IPS DF 6.9 (cell line): ENCODE measurements at regions not wholly inside any gene's neighbourhood (a gene's known extent, or its start where the extent isn't known, plus 50 kb on each side); places are given as distances from the start of the nearest gene placed in this dataset.
"Not testable (repeated sequence)": the region's sequence is repeated elsewhere in the genome, so short reads cannot be mapped to it uniquely, and the experiment has no call there.

Experiments used
- DNase-seq: peaks from one replicate; pipeline ENCODE4 v3.0.0-alpha.2; 2013; ENCODE audit warnings: low read depth, low spot score
- H3K27ac ChIP-seq: one replicate; pipeline ENCODE4 v1.5.1; 2013; ENCODE audit warnings: low read length, control low read depth
- H3K27me3 ChIP-seq: 2 replicates; pipeline ENCODE4 v1.6.1; 2013; ENCODE audit warnings: mild to moderate bottlenecking, low read length; ENCODE audit not compliant: control insufficient read depth, insufficient read depth
- H3K36me3 ChIP-seq: 2 replicates; pipeline ENCODE4 v1.6.1; 2013; ENCODE audit warnings: low read length; ENCODE audit not compliant: control insufficient read depth, insufficient read depth
- H3K4me1 ChIP-seq: 2 replicates; pipeline ENCODE4 v1.6.1; 2013; ENCODE audit warnings: low read length; ENCODE audit not compliant: control insufficient read depth, insufficient read depth
- H3K4me3 ChIP-seq: 2 replicates; pipeline ENCODE4 v1.5.1; 2013; ENCODE audit warnings: mild to moderate bottlenecking, low read length
- H3K9me3 ChIP-seq: 2 replicates; pipeline ENCODE4 v1.6.1; 2013; ENCODE audit warnings: low read length, inconsistent platforms; ENCODE audit not compliant: control insufficient read depth, insufficient read depth
- WGBS: extraction: QIAGEN DNeasy Blood & Tissue Kit; methylation state at CpG from one replicate; pipeline ENCODE4 v1.1.7; 2013; ENCODE audit warnings: mixed read lengths, missing lambda C conversion rate; ENCODE audit not compliant: insufficient read length, insufficient coverage; 5-methylcytosine and 5-hydroxymethylcytosine counted together

- H3K9me3 ChIP-seq, H3K36me3 ChIP-seq, H3K27me3 ChIP-seq, H3K27ac ChIP-seq, H3K4me3 ChIP-seq, DNase-seq, H3K4me1 ChIP-seq: not testable (repeated sequence)
- no CpG with 5 or more reads among the region's 2 CpGs for WGBS
These were observed 81.0 kb downstream of the PPIAL4C start for GRCh38 chr1:149664624-149665023.

GRCh38 chr1:149665033-149665432, 81.4 kb downstream of the PPIAL4C start:
- H3K9me3 ChIP-seq, H3K36me3 ChIP-seq, H3K27ac ChIP-seq, DNase-seq, H3K27me3 ChIP-seq, H3K4me3 ChIP-seq, H3K4me1 ChIP-seq: not testable (repeated sequence)

- WGBS: no CpG with 5 or more reads among the region's 2 CpGs
- H3K9me3 ChIP-seq: not testable (repeated sequence)
These were observed 81.9 kb downstream of the PPIAL4C start for GRCh38 chr1:149665528-149665927.

GRCh38 chr1:149673231-149673909, 89.7 kb downstream of the PPIAL4C start:
- H3K27ac ChIP-seq, H3K27me3 ChIP-seq, DNase-seq, H3K4me1 ChIP-seq, H3K36me3 ChIP-seq, H3K9me3 ChIP-seq, H3K4me3 ChIP-seq: not testable (repeated sequence)
- no CpG with 5 or more reads among the region's 4 CpGs for WGBS

More at GRCh38 chr1:149665528-149665927, 81.9 kb downstream of the PPIAL4C start:
- not testable (repeated sequence) for H3K27me3 ChIP-seq, H3K27ac ChIP-seq, H3K4me1 ChIP-seq, DNase-seq, H3K4me3 ChIP-seq, H3K36me3 ChIP-seq

DNA sequence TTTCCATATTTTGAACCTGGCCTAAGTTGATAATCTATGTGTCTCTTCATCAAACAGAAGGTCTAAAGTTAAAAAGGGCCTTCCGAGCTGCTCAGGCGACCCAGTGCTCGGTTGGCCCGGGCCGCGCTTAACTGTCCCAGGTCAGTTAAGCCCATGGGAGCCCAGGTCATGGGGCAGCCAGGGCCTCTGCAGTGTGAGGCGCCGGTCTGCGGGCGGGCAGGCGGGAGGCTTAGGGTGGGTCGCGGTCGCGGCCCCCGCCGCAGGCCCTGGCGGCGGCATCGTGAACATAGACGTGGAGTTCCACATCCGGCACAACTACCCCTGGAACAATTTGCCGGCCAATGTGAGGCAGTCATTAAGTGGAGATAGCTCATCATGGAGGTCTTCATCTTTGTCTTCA, 91.3 kb downstream of the PPIAL4C start:
- not testable (repeated sequence) for H3K4me1 ChIP-seq, H3K27me3 ChIP-seq, DNase-seq, H3K27ac ChIP-seq, H3K36me3 ChIP-seq, H3K4me3 ChIP-seq, H3K9me3 ChIP-seq
- no CpG with 5 or more reads among the region's 23 CpGs for WGBS

- WGBS: no CpG with 5 or more reads among the region's 5 CpGs
- H3K36me3 ChIP-seq: not testable (repeated sequence)
These were observed 93.7 kb downstream of the PPIAL4C start for GRCh38 chr1:149677359-149677758.

GRCh38 chr1:149686593-149687238, 95.8 kb upstream of the FCGR1A start:
- not testable (repeated sequence) for H3K4me3 ChIP-seq, H3K36me3 ChIP-seq, H3K27me3 ChIP-seq, H3K4me1 ChIP-seq, H3K9me3 ChIP-seq, H3K27ac ChIP-seq, DNase-seq
- WGBS: no CpG with 5 or more reads among the region's 3 CpGs

More at GRCh38 chr1:149677359-149677758, 93.7 kb downstream of the PPIAL4C start:
- not testable (repeated sequence) for H3K9me3 ChIP-seq, H3K27ac ChIP-seq, H3K4me1 ChIP-seq, H3K4me3 ChIP-seq, H3K27me3 ChIP-seq, DNase-seq

DNA sequence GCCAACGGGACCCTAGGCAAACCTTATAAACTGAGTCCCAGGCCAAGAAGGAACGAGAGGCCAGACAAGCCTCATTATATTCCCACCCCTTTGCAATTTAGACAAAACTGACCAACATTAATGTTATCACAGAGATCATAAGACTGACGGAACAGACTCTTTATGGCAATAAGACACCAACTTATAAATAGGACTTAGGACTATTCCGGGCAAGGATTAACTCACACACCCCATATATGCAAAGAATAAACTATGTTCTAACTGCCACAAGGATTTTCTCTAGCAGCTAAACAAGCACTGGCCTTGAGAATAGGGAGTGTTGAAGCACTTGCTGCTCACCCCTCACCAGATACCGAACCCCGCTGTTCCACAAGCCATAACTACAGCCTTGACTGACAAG, 91.1 kb upstream of the FCGR1A start:
- H3K36me3 ChIP-seq, H3K4me1 ChIP-seq, H3K27me3 ChIP-seq, H3K4me3 ChIP-seq, H3K9me3 ChIP-seq, DNase-seq, H3K27ac ChIP-seq: not testable (repeated sequence)
- no CpG with 5 or more reads among the region's 6 CpGs for WGBS

DNA sequence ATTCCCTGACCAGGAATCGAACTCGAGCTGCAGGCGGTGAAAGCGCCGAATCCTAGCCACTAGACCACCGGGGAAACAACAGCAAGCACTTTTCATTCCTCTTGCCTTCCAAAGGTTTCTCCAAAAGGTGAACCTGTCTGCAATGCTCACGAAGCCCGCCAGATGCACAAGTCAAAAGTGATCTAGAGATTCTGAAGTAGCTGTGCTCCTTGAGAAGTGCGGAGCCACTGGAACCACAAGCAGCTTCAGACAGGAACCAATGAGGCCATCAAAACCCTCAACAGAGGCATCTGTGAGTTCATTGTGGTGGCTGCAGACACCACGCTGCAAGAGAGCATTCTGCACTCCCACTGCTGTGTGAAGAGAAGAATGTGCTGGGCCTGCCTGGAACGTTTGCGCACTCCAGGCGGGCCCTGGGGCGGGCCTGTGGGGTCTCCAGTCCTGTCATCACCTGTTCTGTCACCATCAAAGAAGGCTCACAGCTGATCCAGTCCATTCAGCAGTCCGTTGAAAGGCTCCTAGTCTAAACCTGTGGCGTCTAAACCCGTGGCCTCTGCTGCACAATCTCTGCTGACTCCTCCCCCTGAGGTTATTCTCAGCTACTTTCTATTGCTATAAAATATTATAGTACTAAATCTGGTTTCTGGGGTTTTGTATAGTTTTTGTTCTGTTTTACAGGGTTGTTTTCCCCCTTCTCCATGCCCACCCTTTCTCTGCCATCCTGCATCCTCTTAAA, 89.5 kb upstream of the FCGR1A start:
- H3K9me3 ChIP-seq, H3K4me1 ChIP-seq, H3K27me3 ChIP-seq, DNase-seq, H3K36me3 ChIP-seq, H3K27ac ChIP-seq, H3K4me3 ChIP-seq: not testable (repeated sequence)
- WGBS: no CpG with 5 or more reads among the region's 17 CpGs

DNA sequence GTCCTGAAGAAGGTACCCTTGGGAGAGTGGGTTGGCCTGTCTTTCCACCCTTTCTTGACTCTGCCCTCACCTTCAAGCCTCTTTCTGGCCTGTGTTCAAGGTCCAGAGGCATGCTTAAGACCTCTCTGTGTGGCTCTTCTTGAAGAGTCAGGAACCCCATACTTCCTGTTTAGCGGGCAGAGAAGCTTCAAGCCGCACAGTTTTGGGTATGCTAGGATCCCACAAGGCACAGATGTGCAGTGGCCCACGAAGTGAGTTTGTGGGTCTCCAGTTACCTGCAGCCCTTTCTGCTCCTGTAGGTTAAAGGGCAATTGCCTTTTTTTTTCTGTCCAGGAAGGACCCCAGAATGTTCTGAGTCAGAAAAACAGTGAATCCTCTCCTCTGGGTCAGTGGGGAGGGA, 87.4 kb upstream of the FCGR1A start:
- not testable (repeated sequence) for H3K9me3 ChIP-seq, DNase-seq, H3K4me3 ChIP-seq, H3K36me3 ChIP-seq, H3K27me3 ChIP-seq, H3K27ac ChIP-seq, H3K4me1 ChIP-seq
- WGBS: no CpG with 5 or more reads among the region's 3 CpGs
